ENCODE measurements at regions not wholly inside any gene's neighbourhood (a gene's known extent, or its start where the extent isn't known, plus 50 kb on each side); places are given as distances from the start of the nearest gene placed in this dataset.
"Not testable (repeated sequence)": the region's sequence is repeated elsewhere in the genome, so short reads cannot be mapped to it uniquely, and the experiment has no call there.

- no peak for DNase-seq (ENCODE audit: low spot score)
Measured at GRCh38 chr10:7056216-7056615, 354.6 kb downstream of the SFMBT2 start.

GRCh38 chr10:7054915-7055314 lies 355.9 kb downstream of the SFMBT2 start:
- peak; percentile 68 for DNase-seq (ENCODE audit: low spot score)

GRCh38 chr10:7053195-7053594 lies 357.6 kb downstream of the SFMBT2 start:
- no peak for DNase-seq (ENCODE audit: low spot score)

GRCh38 chr10:7050024-7050423 lies 360.8 kb downstream of the SFMBT2 start:
- not testable (repeated sequence) for DNase-seq (ENCODE audit: low spot score)

GRCh38 chr10:7048061-7048460 lies 362.8 kb downstream of the SFMBT2 start:
- DNase-seq (ENCODE audit: low spot score) = no peak

GRCh38 chr10:7046615-7047014 lies 364.2 kb downstream of the SFMBT2 start:
- no peak for DNase-seq (ENCODE audit: low spot score)

GRCh38 chr10:7045891-7046599 lies 364.8 kb downstream of the SFMBT2 start:
- DNase-seq (ENCODE audit: low spot score) = no peak

GRCh38 chr10:7043055-7043653 lies 367.7 kb downstream of the SFMBT2 start:
- DNase-seq (ENCODE audit: low spot score) = no peak

- DNase-seq (ENCODE audit: low spot score) = no peak
Measured at GRCh38 chr10:7042419-7043054, 368.3 kb downstream of the SFMBT2 start.

GRCh38 chr10:7042000-7042399 lies 368.8 kb downstream of the SFMBT2 start:
- no peak for DNase-seq (ENCODE audit: low spot score)

GRCh38 chr10:7040681-7041080 lies 370.2 kb downstream of the SFMBT2 start:
- no peak for DNase-seq (ENCODE audit: low spot score)

- DNase-seq (ENCODE audit: low spot score) = no peak
Measured at GRCh38 chr10:7039859-7040258, 371.0 kb downstream of the SFMBT2 start.

- no peak for DNase-seq (ENCODE audit: low spot score)
Measured at GRCh38 chr10:7038416-7038815, 372.4 kb downstream of the SFMBT2 start.

- not testable (repeated sequence) for DNase-seq (ENCODE audit: low spot score)
Measured at GRCh38 chr10:7037434-7037833, 373.4 kb downstream of the SFMBT2 start.

- DNase-seq (ENCODE audit: low spot score) = no peak
Measured at GRCh38 chr10:7036951-7037350, 373.9 kb downstream of the SFMBT2 start.

GRCh38 chr10:7035126-7035761 lies 375.6 kb downstream of the SFMBT2 start:
- no peak for DNase-seq (ENCODE audit: low spot score)

GRCh38 chr10:7033031-7033430 lies 377.8 kb downstream of the SFMBT2 start:
- DNase-seq (ENCODE audit: low spot score) = no peak

GRCh38 chr10:7030134-7030855 lies 380.5 kb downstream of the SFMBT2 start:
- DNase-seq (ENCODE audit: low spot score) = no peak

GRCh38 chr10:7029672-7030071 lies 381.2 kb downstream of the SFMBT2 start:
- DNase-seq (ENCODE audit: low spot score) = no peak

GRCh38 chr10:7028809-7029166 lies 382.0 kb downstream of the SFMBT2 start:
- DNase-seq (ENCODE audit: low spot score) = no peak

GRCh38 chr10:7027913-7028808 lies 382.7 kb downstream of the SFMBT2 start:
- DNase-seq (ENCODE audit: low spot score) = no peak

Measured in NAMALWA (cell line).